Astrocyte (in vitro differentiated cells and primary cell): ENCODE measurements at regions not wholly inside any gene's neighbourhood (a gene's known extent, or its start where the extent isn't known, plus 50 kb on each side); places are given as distances from the start of the nearest gene placed in this dataset.

ENCODE experiments used
- CTCF ChIP-seq: IDR thresholded peaks from 2 replicates; pipeline ENCODE4 v1.5.1; 2011; ENCODE audit warnings: low read depth, mild to moderate bottlenecking, inconsistent platforms, low read length, moderate library complexity; ENCODE audit not compliant: insufficient read depth
- EZH2 ChIP-seq: IDR thresholded peaks from 2 replicates; pipeline ENCODE4 v1.6.1; 2012; ENCODE audit warnings: mild to moderate bottlenecking, low read length, inconsistent platforms; ENCODE audit not compliant: insufficient read depth

- TF ChIP-seq CTCF (no peak), EZH2 (no peak)
Measured at GRCh38 chr13:80011448-80012212, 329.3 kb downstream of the SPRY2 start.
